CD14-positive monocyte (primary cell): ENCODE measurements at regions not wholly inside any gene's neighbourhood (a gene's known extent, or its start where the extent isn't known, plus 50 kb on each side); places are given as distances from the start of the nearest gene placed in this dataset.

ENCODE experiments used
- DNase-seq, 3 donors: peaks; one replicate each; pipeline ENCODE4 v3.0.0-alpha.2; 2011 to 2022
- H2AFZ ChIP-seq: 2 replicates; pipeline ENCODE4 v1.6.0; 2012; ENCODE audit warnings: mild to moderate bottlenecking, low read depth, low read length, inconsistent platforms; ENCODE audit not compliant: insufficient read depth, poor library complexity, severe bottlenecking
- H3K27ac ChIP-seq, 2 donors: 1 replicate in 1 of 2; 2 replicates in 1 of 2; pipeline ENCODE4 v1.5.1; 2012 to 2013; ENCODE audit warnings: low read length in 2 of 2, control low read depth in 1 of 2, inconsistent platforms in 1 of 2, low read depth in 1 of 2, mild to moderate bottlenecking in 1 of 2
- H3K27me3 ChIP-seq, 2 donors: one replicate each; pipeline versions ENCODE4 v1.6.0 to v1.6.1; 2011 to 2013; ENCODE audit warnings: low read length in 2 of 2; ENCODE audit not compliant: control insufficient read depth in 2 of 2, insufficient read depth in 2 of 2
- H3K36me3 ChIP-seq, 2 donors: replicated peaks in 1 of 2; 1 replicate in 1 of 2; 2 replicates in 1 of 2; pipeline versions ENCODE4 v1.5.1 to v1.6.1; 2012 to 2013; ENCODE audit warnings: low read length in 2 of 2, control low read depth in 1 of 2, inconsistent platforms in 1 of 2, mild to moderate bottlenecking in 1 of 2; ENCODE audit not compliant: insufficient read depth in 2 of 2, control insufficient read depth in 1 of 2
- H3K4me1 ChIP-seq, 2 donors: 1 replicate in 1 of 2; 2 replicates in 1 of 2; pipeline versions ENCODE4 v1.5.1 to v1.6.1; 2012 to 2013; ENCODE audit warnings: low read length in 2 of 2, control low read depth in 1 of 2, inconsistent platforms in 1 of 2, mild to moderate bottlenecking in 1 of 2, moderate library complexity in 1 of 2; ENCODE audit not compliant: insufficient read depth in 2 of 2, control insufficient read depth in 1 of 2
- H3K4me2 ChIP-seq: replicated peaks from 2 replicates; pipeline ENCODE3; 2012; ENCODE audit warnings: low read length, moderate library complexity, mild to moderate bottlenecking; ENCODE audit not compliant: poor library complexity, severe bottlenecking; ENCODE audit errors: extremely low read depth
- H3K4me3 ChIP-seq, 3 experiments: fragments of 200-600 bp in 1 of 3; sonication (generic) in 1 of 3; replicated peaks in 1 of 3; 1 replicate in 2 of 3; 2 replicates in 1 of 3; pipeline ENCODE4 v1.5.1; 2011 to 2013; ENCODE audit warnings: low read length in 3 of 3, mild to moderate bottlenecking in 3 of 3, control low read depth in 2 of 3, low read depth in 2 of 3, inconsistent platforms in 1 of 3, moderate library complexity in 1 of 3
- H3K79me2 ChIP-seq: 2 replicates; pipeline ENCODE4 v1.6.0; 2012; ENCODE audit warnings: mild to moderate bottlenecking, control low read depth, inconsistent platforms, low read length, moderate library complexity; ENCODE audit not compliant: insufficient read depth
- H3K9ac ChIP-seq: 2 replicates; pipeline ENCODE4 v1.6.0; 2017; ENCODE audit warnings: low read length, mild to moderate bottlenecking; ENCODE audit not compliant: insufficient read depth, poor library complexity, severe bottlenecking
- H3K9me3 ChIP-seq, 2 donors: replicated peaks in 1 of 2; 1 replicate in 1 of 2; 2 replicates in 1 of 2; pipeline versions ENCODE4 v1.5.1 to v1.6.1; 2012 to 2013; ENCODE audit warnings: low read length in 2 of 2, control low read depth in 1 of 2; ENCODE audit not compliant: control insufficient read depth in 1 of 2, insufficient read depth in 1 of 2
- H4K20me1 ChIP-seq: 2 replicates; pipeline ENCODE4 v1.6.0; 2012; ENCODE audit warnings: mild to moderate bottlenecking, low read length, control low read depth, moderate library complexity; ENCODE audit not compliant: insufficient read depth
- H3K27ac Mint-ChIP-seq, 7 donors: one replicate each; pipeline ENCODE4 v1.8.0; 2020; ENCODE audit warnings: mild to moderate bottlenecking in 7 of 7, mixed read lengths in 7 of 7, moderate library complexity in 6 of 7, inconsistent platforms in 2 of 7
- H3K27me3 Mint-ChIP-seq, 3 donors: one replicate each; pipeline ENCODE4 v1.8.0; 2021 to 2022; ENCODE audit warnings: low read depth in 3 of 3, mild to moderate bottlenecking in 3 of 3, mixed read lengths in 3 of 3, moderate library complexity in 3 of 3, inconsistent platforms in 1 of 3
- H3K36me3 Mint-ChIP-seq, 2 donors: one replicate each; pipeline ENCODE4 v1.8.0; 2020; ENCODE audit warnings: mixed read lengths in 2 of 2, inconsistent platforms in 1 of 2, mild to moderate bottlenecking in 1 of 2
- H3K4me1 Mint-ChIP-seq: one replicate; pipeline ENCODE4 v1.8.0; 2020; ENCODE audit warnings: mild to moderate bottlenecking, mixed read lengths
- H3K4me3 Mint-ChIP-seq, 2 donors: one replicate each; pipeline ENCODE4 v1.8.0; 2020; ENCODE audit warnings: mild to moderate bottlenecking in 2 of 2, mixed read lengths in 2 of 2, moderate library complexity in 1 of 2
- H3K9me3 Mint-ChIP-seq, 7 donors: one replicate each; pipeline ENCODE4 v1.8.0; 2020 to 2022; ENCODE audit warnings: mixed read lengths in 7 of 7, mild to moderate bottlenecking in 6 of 7, moderate library complexity in 6 of 7, inconsistent platforms in 2 of 7
- WGBS: methylation state at CpG from one replicate; pipeline ENCODE4 v1.1.5; 2013; ENCODE audit warnings: missing lambda C conversion rate; ENCODE audit not compliant: insufficient coverage; 5-methylcytosine and 5-hydroxymethylcytosine counted together
- intact Hi-C, 2 donors: fragments of 100-400 bp; cut with micrococcal nuclease; formaldehyde crosslinking; loops; one replicate each; pipeline versions ENCODE4 v1.15.0 to v1.15.1; 2023
- TF ChIP-seq, protein P1 (sequence below): fragments of 200-600 bp; IDR thresholded peaks from one replicate; pipeline ENCODE4 v1.8.0; 2022; ENCODE audit warnings: antibody characterized with exemption, mild to moderate bottlenecking

DNA sequence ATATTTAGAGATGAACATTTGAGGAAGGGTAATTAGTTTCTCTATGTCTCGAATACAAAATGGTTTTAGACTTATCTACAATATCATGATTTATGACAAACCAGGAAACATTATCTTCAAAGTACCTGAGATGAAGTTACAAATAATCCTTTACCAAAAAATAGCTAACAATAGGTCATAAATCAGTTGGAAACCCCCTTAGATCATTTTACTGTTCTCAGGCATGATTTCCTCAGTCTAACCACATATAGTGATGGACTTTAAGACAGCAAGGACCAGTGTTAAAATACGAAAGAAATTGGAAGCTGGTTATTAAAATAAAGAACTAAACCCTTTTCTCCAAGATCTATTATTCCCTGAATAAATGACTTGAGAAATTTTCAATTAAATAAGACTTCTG lies 235.4 kb downstream of the RASSF9 start:
- TF ChIP-seq, protein P1, sequence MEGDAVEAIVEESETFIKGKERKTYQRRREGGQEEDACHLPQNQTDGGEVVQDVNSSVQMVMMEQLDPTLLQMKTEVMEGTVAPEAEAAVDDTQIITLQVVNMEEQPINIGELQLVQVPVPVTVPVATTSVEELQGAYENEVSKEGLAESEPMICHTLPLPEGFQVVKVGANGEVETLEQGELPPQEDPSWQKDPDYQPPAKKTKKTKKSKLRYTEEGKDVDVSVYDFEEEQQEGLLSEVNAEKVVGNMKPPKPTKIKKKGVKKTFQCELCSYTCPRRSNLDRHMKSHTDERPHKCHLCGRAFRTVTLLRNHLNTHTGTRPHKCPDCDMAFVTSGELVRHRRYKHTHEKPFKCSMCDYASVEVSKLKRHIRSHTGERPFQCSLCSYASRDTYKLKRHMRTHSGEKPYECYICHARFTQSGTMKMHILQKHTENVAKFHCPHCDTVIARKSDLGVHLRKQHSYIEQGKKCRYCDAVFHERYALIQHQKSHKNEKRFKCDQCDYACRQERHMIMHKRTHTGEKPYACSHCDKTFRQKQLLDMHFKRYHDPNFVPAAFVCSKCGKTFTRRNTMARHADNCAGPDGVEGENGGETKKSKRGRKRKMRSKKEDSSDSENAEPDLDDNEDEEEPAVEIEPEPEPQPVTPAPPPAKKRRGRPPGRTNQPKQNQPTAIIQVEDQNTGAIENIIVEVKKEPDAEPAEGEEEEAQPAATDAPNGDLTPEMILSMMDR = no peak
- Histone ChIP-seq H2AFZ (no peak overlapping the region), H3K9me3 (peaks cover 6 to 8% of the 10 kb centered on the region in 2 donors), H4K20me1 (no peaks in the 10 kb centered on the region), H3K27ac (no peak overlapping the region), H3K79me2 (no peaks in the 10 kb centered on the region), H3K4me1 (no peaks in the 10 kb centered on the region), H3K9ac (no peak overlapping the region), H3K27me3 (no peaks in the 10 kb centered on the region), H3K36me3 (no peaks in the 10 kb centered on the region), H3K4me3 (no peak overlapping the region), H3K4me2 (no peak overlapping the region)
- H3K9me3 Mint-ChIP-seq = peaks cover 0 to 15% (median 3%) of the 10 kb centered on the region in 7 donors
- no peak for DNase-seq
- no peaks in the 10 kb centered on the region for H3K36me3 Mint-ChIP-seq
- no peak overlapping the region for H3K4me3 Mint-ChIP-seq
- no peaks in the 10 kb centered on the region for H3K27me3 Mint-ChIP-seq
- WGBS = no CpG with 5 or more reads among the region's 2 CpGs
- H3K4me1 Mint-ChIP-seq = no peaks in the 10 kb centered on the region
- intact Hi-C loops = no loop called here
- no peak overlapping the region for H3K27ac Mint-ChIP-seq

DNA sequence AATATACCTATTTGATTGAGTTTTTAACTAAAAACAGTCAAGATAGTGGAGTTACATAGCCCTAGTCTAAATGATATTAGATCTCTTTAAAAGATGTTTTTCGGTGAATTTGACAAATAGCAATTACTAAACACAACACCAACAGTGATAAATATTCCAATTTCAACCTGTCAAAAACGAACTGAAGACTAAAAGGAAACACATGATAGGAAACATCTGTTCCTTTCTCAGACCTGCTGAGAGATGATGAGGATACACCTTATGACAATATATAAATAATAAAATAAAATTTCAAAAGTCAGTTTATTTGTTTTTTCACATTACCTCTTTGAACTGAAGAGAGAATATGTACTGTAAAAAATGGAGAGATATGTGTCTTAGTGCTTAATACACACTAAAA lies 232.7 kb downstream of the RASSF9 start:
- WGBS = no CpG with 5 or more reads among the region's 2 CpGs
- H3K9ac ChIP-seq = no peak overlapping the region
- H2AFZ ChIP-seq = no peak overlapping the region
- DNase-seq = no peak
- TF ChIP-seq, protein P1 = no peak
- H3K4me1 ChIP-seq = no peaks in the 10 kb centered on the region
- H3K36me3 ChIP-seq = no peaks in the 10 kb centered on the region
- no peaks in the 10 kb centered on the region for H3K9me3 ChIP-seq
- H3K4me1 Mint-ChIP-seq = no peaks in the 10 kb centered on the region
- H3K9me3 Mint-ChIP-seq = peaks cover 0 to 4% (median 0%) of the 10 kb centered on the region in 7 donors
- no peaks in the 10 kb centered on the region for H4K20me1 ChIP-seq
- H3K4me3 Mint-ChIP-seq = no peak overlapping the region
- H3K27ac ChIP-seq = no peak overlapping the region
- no peaks in the 10 kb centered on the region for H3K79me2 ChIP-seq
- no peak overlapping the region for H3K4me2 ChIP-seq
- H3K27me3 Mint-ChIP-seq = no peaks in the 10 kb centered on the region
- H3K36me3 Mint-ChIP-seq = no peaks in the 10 kb centered on the region
- intact Hi-C loops = no loop called here
- no peak overlapping the region for H3K27ac Mint-ChIP-seq
- H3K27me3 ChIP-seq = no peaks in the 10 kb centered on the region
- no peak overlapping the region for H3K4me3 ChIP-seq
